ENCODE measurements at regions not wholly inside any gene's neighbourhood (a gene's known extent, or its start where the extent isn't known, plus 50 kb on each side); places are given as distances from the start of the nearest gene placed in this dataset.

DNA sequence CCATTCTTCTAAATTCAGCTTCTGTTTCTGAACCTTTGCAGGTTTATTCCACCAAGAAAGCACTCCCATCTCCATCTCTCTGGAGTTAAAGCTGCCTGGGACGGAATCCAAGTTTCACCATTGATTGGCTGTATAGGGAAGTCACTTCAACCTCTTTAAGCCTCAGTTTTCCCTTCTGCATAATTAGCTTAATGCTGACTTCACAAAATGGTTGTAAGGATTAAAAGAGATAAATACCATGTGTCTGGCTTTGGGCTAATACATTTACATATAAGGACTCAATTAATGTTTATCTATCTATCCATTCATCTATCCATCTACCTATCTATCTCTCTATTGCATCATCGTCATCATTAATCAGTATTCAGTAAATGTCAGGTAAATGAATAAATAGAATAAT, 629.6 kb upstream of the MGMT start:
- no peak for DNase-seq

DNA sequence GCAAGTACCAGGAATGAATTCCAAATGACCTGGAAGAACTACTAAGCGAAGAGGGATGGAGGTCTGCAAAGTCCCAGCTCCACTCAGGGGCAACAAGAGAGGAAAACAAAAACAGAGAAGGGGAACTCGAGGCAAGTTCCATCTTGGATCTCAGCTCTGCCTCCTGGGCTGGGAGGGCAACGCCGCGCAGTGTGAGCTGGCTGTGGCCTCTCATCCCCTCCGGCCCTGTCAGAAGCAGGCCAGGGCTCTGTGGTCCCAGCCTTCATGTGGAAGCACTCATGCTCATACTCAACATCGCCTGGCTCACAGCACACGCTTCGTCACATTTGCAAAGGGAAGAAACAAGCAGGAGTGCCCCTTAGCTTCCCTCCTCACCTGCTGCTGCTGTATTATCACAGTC, 627.9 kb upstream of the MGMT start:
- DNase-seq: no peak

- DNase-seq: no peak
These were observed 627.3 kb upstream of the MGMT start for GRCh38 chr10:128839701-128840100.

GRCh38 chr10:128843972-128844371, 623.1 kb upstream of the MGMT start:
- DNase-seq: no peak

DNA sequence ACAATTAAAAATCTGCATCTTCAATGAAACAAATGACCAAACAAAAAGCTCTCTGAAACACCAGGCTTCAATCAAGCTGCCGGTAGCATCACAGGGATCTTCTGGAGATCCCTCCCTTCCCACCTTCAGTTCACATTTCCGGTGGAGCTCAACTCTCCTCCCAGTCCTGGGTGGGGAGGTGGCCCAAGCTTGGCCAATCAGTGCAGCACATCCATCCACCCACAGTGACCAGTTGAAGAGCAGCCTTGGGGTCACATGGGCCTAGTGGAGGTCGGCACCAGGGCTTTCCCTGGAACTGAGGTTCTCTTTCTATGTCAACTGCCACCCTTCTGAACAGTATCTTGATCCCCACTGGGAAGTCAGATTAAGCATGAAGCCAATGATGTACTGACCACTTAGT, 620.1 kb upstream of the MGMT start:
- no peak for DNase-seq

DNA sequence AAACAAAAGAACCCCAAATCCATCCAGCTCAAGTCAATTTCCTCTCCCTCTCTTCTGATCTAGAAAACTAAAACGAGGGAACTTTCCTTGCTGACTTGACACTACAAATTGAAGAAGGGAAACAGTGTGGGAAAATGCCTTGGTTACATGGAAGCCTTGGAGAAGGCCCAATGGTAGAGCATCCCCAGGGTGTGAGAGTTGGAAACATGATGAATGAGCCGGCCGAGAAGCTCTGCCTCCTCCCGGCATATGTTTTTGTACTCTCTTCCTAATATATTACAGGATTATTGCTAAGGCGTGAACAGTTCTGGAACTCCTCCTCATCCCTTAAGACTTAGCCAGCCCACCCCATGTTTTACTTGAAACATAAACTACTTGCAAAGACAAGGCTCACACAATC, 618.2 kb upstream of the MGMT start:
- DNase-seq: no peak

GRCh38 chr10:128850647-128851046, 616.4 kb upstream of the MGMT start:
- DNase-seq: no peak

GRCh38 chr10:128851281-128851680, 615.8 kb upstream of the MGMT start:
- DNase-seq: no peak

GRCh38 chr10:128851726-128852125, 615.3 kb upstream of the MGMT start:
- DNase-seq: no peak

DNA sequence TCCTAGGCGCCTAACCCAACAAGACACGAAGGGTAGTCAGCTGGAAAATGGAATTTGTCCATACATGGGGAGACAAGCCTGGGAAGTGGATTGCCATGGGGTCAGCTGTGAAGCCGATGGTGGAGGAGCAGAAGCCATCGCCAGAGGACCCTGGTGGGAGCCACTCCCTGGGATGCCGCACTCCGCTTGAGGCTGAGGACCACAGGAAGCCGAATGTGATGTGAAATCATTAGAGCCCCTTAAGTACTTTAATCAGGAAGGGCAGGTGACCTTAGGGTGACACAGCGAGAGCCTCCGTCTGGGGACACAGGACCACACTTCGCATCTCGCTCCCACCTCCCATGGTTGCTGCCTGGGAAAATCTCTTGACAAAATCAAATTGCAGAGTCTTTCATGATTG, 614.6 kb upstream of the MGMT start:
- no peak for DNase-seq

DNA sequence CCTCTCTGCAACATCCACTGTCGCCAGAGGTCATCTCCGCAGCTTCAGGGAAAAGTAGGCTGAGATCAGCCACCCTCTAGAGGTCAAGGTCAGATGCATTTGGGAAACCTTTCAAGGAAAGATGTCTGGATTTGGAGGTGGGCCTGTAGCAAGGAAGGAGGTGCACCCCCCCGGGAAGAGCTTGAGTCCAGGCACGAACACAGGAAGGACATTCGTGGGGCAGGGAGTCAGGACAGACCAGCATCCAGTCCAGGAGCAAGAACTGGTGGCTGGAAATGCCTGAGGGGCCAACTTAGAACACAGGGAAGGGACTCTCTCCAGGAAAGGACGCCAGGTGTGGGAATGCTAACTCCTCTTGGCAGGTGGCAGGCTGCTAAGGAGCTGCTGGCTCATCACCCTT, 614.1 kb upstream of the MGMT start:
- no peak for DNase-seq

DNA sequence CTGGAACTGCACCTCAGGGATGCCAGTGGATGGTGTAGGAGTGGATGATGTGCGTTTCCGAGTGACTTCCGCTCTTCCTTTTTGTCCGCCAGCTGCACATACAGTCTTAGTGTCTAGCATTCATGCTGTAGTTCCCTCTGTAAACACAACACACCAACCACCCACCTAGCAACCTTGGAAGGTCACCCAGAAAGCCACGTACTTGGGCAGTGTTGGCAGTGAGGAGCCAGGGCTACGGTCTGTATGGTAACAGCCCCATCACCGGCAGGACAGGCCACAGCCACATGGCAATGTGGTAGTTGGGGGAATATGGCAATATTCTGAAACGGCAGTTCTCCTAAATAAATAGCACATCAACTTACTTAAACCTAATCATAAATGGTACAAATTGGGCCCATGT, 613.5 kb upstream of the MGMT start:
- DNase-seq: no peak

DNA sequence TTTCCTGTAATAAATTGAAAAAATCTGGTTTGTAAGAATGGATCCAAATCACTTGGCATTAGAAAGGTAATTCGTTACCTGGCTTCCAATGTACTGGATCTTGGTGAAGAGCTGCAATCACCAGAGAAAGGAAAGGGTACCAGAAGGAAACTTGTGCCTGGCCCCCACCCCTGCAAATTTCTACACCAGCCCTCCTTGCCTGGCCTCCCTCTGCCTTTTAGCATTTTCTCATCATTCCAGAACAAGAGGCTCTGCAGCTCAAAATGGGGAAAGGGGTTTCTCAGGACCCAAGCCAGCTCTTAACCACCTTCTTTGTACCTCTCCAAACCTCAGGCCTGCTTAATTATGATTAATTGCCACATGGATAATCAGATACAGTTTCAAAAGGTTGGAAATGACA, 612.8 kb upstream of the MGMT start:
- no peak for DNase-seq

DNA sequence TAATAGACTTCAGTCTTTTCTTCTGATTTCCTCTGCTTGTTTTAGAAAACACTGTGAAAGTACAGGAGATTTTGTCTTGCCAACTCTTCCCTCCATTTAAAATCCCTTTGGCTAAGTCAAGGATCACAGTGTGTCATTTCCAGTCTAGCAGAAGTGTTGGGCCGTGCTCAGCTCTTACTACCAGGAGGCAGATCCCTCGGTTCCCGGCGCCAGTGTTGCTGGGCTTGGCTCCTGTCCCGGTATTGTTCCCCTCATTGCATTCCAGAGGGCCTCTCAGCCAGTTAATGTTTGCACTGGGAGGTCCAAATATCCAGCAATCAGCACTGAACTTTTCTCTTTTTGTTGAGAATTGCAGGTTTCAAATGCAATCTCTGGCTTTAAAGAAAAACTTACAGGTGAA, 612.1 kb upstream of the MGMT start:
- DNase-seq: no peak

DNA sequence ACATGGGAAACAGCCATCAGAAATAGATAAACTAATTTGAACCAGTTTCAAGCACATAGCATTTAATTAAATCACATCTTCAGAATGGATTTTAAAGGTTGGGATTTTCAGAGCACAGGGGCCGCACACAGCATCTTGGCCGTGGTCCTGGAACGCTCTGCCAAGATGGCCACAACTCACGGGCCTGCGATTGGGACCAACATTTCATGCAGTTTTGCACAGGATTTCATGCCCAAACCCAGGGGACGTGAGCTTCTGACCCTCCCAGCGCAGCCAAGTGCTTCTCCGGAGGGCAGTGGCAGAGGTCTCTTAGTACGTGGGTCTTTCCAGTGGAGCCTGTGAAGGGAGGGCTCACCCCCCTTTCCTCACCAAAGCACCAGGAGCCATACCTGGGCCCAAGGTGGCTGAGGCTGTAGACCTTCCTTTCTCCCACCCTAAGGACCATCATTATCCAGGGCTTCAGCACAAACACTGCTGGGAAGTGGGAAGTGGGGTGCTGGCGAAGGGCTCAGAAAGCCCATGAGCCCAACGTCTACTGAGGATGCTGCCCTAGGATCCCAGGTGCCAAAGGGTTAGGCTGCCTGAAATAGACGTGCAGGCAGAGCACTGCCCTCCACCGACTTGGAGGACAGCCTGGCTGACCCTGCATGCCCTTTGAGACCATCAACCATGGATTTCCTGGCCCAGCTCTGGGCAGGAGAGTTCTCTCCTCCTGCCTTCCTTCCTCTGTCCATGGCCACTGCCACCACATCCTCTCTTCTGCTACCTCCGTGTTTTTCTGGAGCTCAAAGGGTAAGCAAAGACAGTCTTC, 611.2 kb upstream of the MGMT start:
- DNase-seq: no peak

GRCh38 chr10:128859738-128860386, 607.2 kb upstream of the MGMT start:
- no peak for DNase-seq

DNA sequence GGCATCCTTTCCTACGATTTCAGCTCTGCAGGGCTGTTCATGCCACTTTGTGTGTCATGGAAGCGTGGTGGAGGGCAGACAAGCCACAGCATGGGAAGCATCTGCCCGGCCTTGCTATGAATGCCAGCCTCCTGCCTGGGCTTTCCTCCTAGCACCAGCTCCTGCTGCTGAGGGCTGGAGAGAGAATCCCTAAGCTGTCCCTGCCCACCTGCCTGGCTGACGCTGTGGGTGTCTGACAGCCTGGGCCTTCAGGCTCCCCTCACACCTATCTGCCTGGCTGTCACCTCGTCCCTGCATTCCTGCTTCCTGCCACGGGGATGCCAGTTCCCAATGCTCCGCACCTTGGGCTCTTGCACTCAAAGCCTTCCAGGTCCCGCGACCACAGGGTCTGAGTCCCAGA, 606.5 kb upstream of the MGMT start:
- DNase-seq: no peak

DNA sequence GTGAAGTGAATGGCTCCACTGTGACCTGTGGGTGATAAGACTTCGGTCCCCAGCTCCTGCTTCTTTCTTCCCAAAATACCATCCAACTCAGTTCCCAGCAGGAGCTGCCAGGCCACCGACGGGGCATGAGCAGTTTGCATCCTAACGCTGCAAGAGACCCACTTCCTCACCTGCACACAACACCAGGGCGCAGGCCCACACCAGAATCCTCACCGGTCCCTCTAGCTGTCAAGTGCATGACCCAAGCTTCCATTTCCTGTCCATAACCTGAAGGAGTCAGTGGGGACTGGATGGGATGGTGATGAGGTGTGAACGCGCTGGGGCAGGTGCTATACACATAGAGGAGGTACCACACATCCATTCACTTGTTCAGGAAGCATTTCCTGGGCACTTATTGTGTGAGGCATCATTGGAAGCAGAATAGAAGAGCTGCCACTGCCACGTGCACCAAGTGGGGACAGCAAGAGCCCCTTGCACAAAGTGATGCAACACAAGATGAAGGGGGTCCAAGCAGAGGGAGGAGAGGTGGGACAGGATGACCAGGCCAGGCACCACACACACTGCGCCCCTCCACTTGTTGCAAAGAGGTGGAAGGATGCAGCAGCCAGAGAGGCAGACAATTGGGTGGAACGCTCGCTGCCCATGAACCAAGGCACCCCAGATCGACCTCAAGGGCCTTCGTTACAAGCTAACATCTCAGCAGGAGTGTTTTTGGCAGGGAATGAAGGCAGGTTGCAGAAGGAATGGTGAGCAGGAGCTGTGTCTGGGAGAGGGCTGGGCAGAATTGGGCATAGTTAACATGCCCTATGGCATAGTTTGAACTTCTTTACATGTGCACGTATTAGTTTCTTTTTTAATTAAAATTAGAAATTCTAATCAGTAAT, 605.8 kb upstream of the MGMT start:
- no peak for DNase-seq

DNA sequence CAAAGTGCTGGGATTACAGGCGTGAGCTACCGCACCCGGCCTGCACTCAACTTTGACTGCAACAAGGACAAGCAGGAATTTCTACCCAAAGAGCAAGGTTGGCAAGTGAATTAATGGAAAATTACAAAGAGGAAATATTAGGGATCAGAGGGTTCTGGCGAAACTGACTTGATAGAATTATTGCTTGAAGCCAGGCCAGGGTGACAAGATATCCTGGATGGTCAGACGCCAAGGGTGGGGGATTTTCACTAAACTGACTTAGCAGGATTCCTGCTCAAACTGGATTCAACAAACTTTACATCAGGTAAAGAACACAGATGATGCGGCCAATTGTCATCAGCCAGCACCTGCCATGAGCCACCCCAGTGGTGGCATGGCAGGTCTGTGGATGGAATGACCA, 603.6 kb upstream of the MGMT start:
- DNase-seq: no peak

GRCh38 chr10:128863823-128864405, 603.1 kb upstream of the MGMT start:
- no peak for DNase-seq

GRCh38 chr10:128864554-128865295, 602.3 kb upstream of the MGMT start:
- DNase-seq: no peak

DNA sequence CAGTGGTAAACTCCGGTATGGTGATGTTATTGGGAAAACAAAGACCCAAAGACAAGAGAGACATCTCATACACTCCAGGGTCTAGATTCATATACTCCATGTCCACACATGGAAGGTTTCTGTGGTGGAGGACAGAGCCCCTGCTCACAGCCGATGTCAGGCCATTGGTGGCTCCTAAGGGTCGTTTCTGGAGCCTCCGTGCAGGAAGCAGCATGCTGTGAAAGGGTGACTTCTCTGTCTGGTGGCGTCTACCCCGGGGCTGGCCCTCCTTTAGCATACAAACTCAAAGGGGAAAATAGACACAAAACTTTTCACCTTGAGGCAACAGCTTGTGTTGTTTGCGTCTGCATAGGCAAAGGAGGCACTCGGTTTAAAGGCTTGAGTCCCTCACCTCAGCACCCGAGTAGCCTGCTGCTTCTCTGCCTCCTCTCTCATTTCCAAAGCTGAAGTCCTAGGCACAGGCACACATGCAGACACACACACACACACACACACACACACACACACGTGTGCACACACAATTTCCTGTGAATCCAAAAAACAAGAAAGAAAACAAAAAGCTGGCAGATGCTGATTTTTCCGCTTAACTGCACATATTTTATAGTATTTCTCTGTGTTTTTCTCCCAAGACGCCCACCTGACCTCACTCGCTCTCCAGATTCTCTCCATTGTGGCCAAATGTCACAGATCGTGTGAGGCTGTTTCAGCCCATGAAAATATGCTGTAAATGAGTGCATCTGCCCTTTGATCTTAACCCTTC, 601.4 kb upstream of the MGMT start:
- DNase-seq: no peak
